CD4-positive, alpha-beta T cell treated with Interleukin-1 beta for 1 hour (primary cell): ENCODE measurements at regions not wholly inside any gene's neighbourhood (a gene's known extent, or its start where the extent isn't known, plus 50 kb on each side); places are given as distances from the start of the nearest gene placed in this dataset.
"Not testable (repeated sequence)": the region's sequence is repeated elsewhere in the genome, so short reads cannot be mapped to it uniquely, and the experiment has no call there.

ENCODE experiments used
- DNase-seq, 2 donors: peaks; one replicate each; pipeline ENCODE4 v3.0.0-alpha.2; 2020 to 2022

DNA sequence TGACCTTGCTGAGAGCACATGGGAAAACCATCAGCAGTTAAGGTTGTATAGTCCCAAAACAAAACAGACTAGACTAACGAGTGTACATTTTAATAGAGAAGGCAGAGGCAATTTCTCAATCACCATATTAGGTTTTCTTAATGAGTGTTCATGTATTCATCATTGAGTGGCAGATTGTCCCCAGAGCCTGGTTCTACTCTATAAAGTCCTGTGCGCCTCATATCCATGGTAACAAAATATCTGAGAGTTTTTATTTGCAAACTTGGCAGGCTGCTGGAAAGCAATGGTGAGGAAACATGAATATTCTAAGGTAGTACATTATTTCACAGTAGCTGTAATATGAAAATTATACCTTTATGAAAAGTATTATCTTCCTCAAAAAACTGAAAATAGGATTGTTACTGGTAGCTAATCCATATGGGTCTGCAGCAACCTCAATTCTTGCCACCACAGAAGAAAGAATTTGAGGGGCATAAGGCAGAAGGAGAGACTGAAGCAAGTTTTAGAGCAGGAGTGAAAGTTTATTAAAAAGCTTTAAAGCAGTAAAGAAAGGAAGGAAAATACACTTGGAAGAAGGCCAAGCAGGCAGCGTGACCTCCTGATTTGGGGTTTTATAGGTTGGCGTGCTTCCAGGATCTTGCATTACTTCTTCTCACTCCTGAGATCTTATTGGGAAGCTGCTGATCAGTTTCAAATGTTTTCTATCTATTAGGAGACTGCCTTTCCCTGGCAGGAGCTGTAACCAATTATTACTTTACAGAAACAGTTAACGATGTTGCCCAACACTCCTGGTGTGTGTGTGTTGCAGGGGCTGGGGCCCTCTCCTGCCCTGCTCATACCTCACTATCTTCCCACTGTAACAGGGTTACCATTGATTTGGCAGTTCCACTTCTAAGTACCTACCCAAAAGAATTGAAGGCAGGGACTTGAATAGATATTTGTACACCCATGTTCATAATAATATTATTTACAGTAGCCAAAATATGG, 154.0 kb upstream of the NUDT4 start:
- DNase-seq, result no peak

GRCh38 chr12:93225094-93225493, 152.6 kb upstream of the NUDT4 start:
- no peak for DNase-seq

DNA sequence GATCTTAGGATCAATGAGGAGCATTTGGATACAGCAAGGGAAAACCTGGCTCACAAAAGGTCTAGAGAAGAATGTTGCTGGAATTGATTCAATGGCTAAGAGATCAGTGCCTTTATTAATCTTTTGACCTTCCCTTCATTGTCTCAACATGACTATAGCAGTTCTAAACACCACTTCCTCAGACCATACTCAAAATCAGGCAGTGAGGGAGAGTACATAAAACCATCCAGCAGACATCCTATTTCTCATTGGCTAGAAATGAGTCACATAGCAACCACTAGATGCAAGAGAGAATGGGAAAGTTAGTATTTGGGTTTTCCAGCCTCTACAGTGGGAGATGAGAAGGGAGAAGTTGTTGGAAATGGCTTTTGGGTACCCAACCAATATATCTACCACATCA, 151.4 kb upstream of the NUDT4 start:
- DNase-seq, result no peak

GRCh38 chr12:93229494-93230325, 148.0 kb upstream of the NUDT4 start:
- no peak for DNase-seq

GRCh38 chr12:93230326-93230720, 147.4 kb upstream of the NUDT4 start:
- no peak for DNase-seq

DNA sequence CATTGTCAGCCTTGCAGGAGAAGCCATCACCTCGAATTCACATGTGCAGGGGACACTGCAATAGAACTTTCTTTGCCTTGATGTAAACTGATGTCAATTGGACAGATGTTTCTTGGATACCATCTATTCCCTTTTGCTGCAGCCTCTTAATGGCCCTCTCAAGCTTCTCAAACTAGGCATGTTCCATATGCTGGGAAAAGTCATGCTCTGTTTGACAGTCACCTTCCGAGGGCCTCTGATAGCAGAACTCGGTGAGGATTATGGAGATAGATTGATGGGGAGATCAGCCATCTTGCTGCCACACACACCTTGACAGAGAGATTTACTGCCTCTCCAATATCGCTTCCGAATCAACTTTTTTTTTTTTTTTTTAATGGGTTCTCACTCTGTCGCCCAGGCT, 145.8 kb upstream of the NUDT4 start:
- DNase-seq, result no peak

- DNase-seq, result no peak
Observed at GRCh38 chr12:93234641-93235040, 143.1 kb upstream of the NUDT4 start.

GRCh38 chr12:93235881-93236280, 141.8 kb upstream of the NUDT4 start:
- no peak for DNase-seq

- DNase-seq, result no peak
Observed at GRCh38 chr12:93237235-93237915, 140.3 kb upstream of the NUDT4 start.

GRCh38 chr12:93238512-93239262, 139.0 kb upstream of the NUDT4 start:
- peak in 1 of 2 donors; percentile 11 for DNase-seq

DNA sequence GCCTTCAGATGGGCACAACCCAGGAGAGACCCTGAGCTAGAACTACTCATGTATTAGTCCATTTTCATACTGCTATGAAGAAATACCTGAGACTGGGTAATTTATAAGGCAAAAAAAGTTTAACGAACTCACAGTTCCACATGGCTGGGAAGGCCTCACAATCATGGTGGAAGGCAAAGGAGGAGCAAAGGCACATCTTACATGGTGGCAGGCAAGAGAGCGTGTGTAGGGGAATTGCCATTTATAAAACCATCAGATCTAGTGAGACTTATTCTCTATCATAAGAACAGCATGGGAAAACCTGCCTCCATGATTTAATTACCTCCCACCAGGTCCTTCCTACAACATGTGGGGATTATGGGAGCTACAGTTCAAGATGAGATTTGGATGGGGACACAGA, 137.9 kb upstream of the NUDT4 start:
- DNase-seq, result not testable (repeated sequence)

- DNase-seq, result no peak
Observed at GRCh38 chr12:93242154-93242972, 135.4 kb upstream of the NUDT4 start.

DNA sequence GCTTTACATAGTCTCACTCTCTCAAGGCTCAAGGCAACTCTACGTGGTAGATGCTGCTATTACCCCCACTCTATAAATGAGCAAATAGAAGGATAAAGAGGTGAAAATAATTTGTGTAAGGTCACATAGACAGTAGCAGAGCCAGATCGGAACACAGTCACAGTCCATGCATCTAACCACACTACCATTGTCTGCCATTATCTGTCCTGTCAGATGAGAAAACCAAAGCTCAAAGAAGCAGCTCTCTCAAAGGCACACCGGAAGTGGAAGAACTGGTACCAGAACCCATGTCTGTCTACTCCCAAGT, 134.4 kb upstream of the NUDT4 start:
- DNase-seq, result no peak

GRCh38 chr12:93243689-93244513, 133.8 kb upstream of the NUDT4 start:
- peak; percentile 2 to 39 for DNase-seq

- no peak for DNase-seq
Observed at GRCh38 chr12:93244514-93245077, 133.1 kb upstream of the NUDT4 start.

GRCh38 chr12:93245543-93245942, 132.2 kb upstream of the NUDT4 start:
- DNase-seq, result peak; percentile 4 to 38

- DNase-seq, result no peak
Observed at GRCh38 chr12:93247313-93247991, 130.3 kb upstream of the NUDT4 start.

DNA sequence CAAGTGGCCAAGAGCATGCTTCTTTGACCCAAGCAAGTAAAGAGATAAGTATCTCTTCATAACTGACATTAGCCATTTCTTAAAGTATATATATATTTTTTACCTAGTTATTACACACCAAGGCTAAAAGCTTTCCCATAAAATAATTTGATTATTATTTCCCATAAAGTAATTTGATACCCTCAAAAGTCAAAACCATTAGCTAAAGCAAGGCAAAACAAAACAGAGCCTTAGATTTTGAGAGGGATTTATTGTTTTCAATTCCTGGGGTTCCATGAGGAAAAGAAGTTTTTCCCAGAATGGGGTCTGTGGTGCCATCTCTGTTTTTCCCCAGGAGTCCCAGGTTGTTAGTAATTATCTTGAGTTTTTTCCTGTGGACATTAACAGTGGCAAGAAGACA, 125.5 kb upstream of the NUDT4 start:
- DNase-seq, result no peak

DNA sequence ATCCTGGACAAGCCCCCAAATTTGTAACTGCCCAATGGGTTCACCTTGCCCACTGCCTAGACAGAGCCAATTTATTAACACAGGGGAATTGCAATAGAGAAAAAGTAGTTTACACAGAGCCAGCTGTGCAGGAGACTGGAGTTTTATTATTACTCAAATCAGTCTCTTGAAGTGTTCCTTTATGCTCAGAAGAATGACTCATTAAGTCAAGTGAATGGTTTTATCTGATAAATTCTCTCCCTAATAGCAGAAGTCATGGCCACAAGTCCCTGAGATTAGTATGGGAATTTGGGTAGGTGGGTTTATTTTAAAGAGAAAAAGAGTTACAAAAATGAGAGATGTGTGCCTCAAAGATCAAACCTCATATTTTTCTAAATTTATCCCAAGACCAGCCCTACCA, 122.8 kb upstream of the NUDT4 start:
- no peak for DNase-seq
